ENCODE measurements at regions not wholly inside any gene's neighbourhood (a gene's known extent, or its start where the extent isn't known, plus 50 kb on each side); places are given as distances from the start of the nearest gene placed in this dataset.
A peak's percentile ranks its signal among the peaks of the same experiment; 100 is the strongest.

DNA sequence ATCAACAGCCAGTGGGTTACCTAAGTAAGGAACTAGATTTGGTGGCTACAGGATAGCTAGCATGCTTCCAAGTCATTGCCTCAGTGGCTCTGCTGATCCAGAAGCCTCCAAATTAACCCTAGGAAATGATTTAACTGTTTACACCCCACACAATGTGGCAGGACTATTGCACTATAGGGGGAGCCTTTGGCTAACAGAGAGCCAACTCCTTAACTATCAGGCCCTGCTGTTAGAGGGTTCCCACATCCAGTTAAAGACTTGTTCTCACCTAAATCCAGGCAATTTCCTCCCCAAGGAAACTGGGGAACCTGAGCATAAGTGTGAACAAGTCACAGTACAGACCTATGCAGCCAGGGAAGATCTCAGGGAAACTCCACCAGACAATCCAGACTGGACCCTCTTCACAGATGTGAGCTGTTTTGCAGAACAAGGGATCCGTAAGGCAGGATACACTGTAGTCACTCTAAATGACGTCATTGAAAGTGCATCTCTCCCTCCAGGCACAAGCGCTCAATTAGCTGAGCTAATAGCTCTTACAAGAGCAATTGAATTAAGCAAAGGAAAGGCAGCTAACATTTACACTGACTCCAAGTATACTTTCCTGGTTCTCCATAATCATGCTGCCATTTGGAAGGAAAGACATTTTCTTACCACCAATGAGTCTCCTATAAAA, 185.3 kb upstream of the SPOCK3 start:
- DNase-seq (ENCODE audit: low read depth) = no peak
- TF ChIP-seq, protein P1, sequence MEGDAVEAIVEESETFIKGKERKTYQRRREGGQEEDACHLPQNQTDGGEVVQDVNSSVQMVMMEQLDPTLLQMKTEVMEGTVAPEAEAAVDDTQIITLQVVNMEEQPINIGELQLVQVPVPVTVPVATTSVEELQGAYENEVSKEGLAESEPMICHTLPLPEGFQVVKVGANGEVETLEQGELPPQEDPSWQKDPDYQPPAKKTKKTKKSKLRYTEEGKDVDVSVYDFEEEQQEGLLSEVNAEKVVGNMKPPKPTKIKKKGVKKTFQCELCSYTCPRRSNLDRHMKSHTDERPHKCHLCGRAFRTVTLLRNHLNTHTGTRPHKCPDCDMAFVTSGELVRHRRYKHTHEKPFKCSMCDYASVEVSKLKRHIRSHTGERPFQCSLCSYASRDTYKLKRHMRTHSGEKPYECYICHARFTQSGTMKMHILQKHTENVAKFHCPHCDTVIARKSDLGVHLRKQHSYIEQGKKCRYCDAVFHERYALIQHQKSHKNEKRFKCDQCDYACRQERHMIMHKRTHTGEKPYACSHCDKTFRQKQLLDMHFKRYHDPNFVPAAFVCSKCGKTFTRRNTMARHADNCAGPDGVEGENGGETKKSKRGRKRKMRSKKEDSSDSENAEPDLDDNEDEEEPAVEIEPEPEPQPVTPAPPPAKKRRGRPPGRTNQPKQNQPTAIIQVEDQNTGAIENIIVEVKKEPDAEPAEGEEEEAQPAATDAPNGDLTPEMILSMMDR (IDR thresholded peaks at IDR 0.05; ENCODE audit: insufficient read depth, low read length, poor library complexity, severe bottlenecking) = no peak

DNA sequence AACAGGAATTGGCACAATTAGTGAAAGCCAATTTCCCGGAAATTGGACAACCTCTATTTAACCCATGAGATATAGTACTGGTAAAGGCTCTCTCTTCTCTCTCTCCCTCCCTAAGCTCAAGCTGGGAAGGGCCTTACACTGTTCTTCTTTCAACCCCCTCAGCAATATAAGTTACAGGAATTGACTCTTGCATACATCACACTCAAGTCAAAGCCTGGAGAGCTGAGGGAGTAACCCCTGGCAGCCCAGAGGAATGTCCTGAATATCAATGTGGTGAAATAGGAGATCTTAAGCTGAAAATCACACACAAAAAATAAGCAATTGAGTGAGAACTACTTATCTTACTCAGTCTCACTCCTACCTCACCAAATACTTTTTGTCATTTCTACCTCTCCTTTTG, 186.9 kb upstream of the SPOCK3 start:
- DNase-seq (ENCODE audit: low read depth) = no peak
- TF ChIP-seq, protein P1 (IDR thresholded peaks at IDR 0.05; ENCODE audit: insufficient read depth, low read length, poor library complexity, severe bottlenecking) = no peak
- Histone ChIP-seq H3K36me3 (ENCODE audit: control insufficient read depth, insufficient read depth, low read length) (no peaks in the 10 kb centered on the region), H3K27me3 (ENCODE audit: control insufficient read depth, insufficient read depth, low read length) (no peaks in the 10 kb centered on the region), H3K4me3 (ENCODE audit: low read depth, low read length) (no peak overlapping the region)

More for the DNA sequence above, 185.3 kb upstream of the SPOCK3 start:
- H3K36me3 ChIP-seq (ENCODE audit: control insufficient read depth, insufficient read depth, low read length) = no peaks in the 10 kb centered on the region
- H3K4me3 ChIP-seq (ENCODE audit: low read depth, low read length) = no peak overlapping the region
- no peaks in the 10 kb centered on the region for H3K27me3 ChIP-seq (ENCODE audit: control insufficient read depth, insufficient read depth, low read length)

DNA sequence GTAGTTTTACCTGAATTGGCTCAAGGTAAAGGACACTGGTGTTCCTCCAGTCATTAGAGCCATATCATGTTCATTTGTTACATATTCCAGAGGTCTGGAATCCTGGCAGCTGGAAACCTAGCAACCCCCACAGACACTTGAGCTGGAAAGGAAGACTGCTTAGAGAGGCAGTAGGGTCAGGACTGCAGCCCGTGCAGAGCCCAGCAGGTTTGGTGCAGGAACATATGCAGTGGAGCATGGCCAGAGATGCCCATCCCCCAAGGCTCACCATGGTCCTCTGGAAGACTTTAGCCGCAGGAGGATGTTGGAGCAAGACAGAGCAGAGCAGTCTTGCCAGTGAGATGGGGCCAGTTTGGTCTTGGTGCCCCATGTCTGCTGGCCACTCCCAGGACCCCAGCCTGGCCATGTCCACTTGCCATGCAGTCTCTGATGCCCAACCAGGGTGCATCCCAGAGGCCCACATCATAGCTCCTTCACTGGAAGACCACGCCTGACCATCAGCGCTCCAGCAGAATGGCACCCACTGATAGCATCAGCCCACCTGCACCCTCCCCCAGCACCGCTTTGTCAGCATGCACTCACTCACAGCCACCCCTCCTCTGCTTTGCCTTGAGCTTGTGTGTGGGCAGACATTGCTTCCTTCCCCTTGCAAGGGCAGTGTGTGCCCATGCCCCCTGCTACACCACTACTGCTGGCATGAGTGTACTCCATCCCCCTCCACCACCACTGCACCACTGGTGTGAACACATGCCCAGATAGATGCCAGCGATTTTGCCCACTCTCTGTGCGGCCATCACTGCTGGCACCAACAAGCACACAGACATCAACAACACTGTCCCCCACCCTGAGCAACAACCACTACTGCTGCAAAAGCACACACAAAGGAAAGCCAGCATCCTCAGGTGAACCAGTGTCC, 190.3 kb upstream of the SPOCK3 start:
- Histone ChIP-seq H3K4me3 (ENCODE audit: low read depth, low read length) (no peak overlapping the region), H3K27me3 (ENCODE audit: control insufficient read depth, insufficient read depth, low read length) (no peaks in the 10 kb centered on the region), H3K36me3 (ENCODE audit: control insufficient read depth, insufficient read depth, low read length) (no peaks in the 10 kb centered on the region)
- TF ChIP-seq, protein P1 (IDR thresholded peaks at IDR 0.05; ENCODE audit: insufficient read depth, low read length, poor library complexity, severe bottlenecking) = no peak
- DNase-seq (ENCODE audit: low read depth) = no peak

DNA sequence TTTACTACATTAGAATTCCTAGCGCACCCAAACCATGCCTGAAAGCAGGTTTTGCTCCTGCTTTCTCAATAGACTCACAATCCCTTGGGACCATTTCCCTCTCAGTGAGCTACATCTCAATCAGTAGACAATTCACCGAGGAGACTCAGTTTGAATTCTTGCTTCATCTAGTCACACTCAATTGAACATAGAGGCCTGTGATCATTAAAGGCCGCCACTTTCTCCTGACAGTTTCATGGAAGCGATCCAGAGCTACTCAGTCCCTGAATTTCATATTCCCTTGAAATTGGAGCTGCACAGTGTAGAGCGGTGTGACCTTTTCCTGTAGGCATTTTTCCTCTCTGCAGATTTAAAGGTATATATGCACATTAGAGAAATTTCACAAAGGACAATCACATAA, 193.9 kb upstream of the SPOCK3 start:
- peak; percentile 31 for DNase-seq (ENCODE audit: low read depth)
- no peaks in the 10 kb centered on the region for H3K36me3 ChIP-seq (ENCODE audit: control insufficient read depth, insufficient read depth, low read length)
- H3K27me3 ChIP-seq (ENCODE audit: control insufficient read depth, insufficient read depth, low read length) = no peaks in the 10 kb centered on the region
- H3K4me3 ChIP-seq (ENCODE audit: low read depth, low read length) = no peak overlapping the region
- TF ChIP-seq, protein P1 (IDR thresholded peaks at IDR 0.05; ENCODE audit: insufficient read depth, low read length, poor library complexity, severe bottlenecking) = no peak

GRCh38 chr4:167431371-167431770, 197.1 kb upstream of the SPOCK3 start:
- TF ChIP-seq, protein P1 (IDR thresholded peaks at IDR 0.05; ENCODE audit: insufficient read depth, low read length, poor library complexity, severe bottlenecking) = no peak
- no peak for DNase-seq (ENCODE audit: low read depth)
- no peaks in the 10 kb centered on the region for H3K36me3 ChIP-seq (ENCODE audit: control insufficient read depth, insufficient read depth, low read length)

More at GRCh38 chr4:167431371-167431770, 197.1 kb upstream of the SPOCK3 start:
- Histone ChIP-seq H3K27me3 (ENCODE audit: control insufficient read depth, insufficient read depth, low read length) (no peaks in the 10 kb centered on the region), H3K4me3 (ENCODE audit: low read depth, low read length) (no peak overlapping the region)

Measured in kidney epithelial cell (primary cell).